CD4-positive, alpha-beta T cell treated with Interleukin-6 for 4 hours (primary cell): ENCODE measurements at regions not wholly inside any gene's neighbourhood (a gene's known extent, or its start where the extent isn't known, plus 50 kb on each side); places are given as distances from the start of the nearest gene placed in this dataset.
A peak's percentile ranks its signal among the peaks of the same experiment; 100 is the strongest.
"Not testable (repeated sequence)": the region's sequence is repeated elsewhere in the genome, so short reads cannot be mapped to it uniquely, and the experiment has no call there.

ENCODE experiments used
- DNase-seq: peaks from one replicate; pipeline ENCODE4 v3.0.0-alpha.2; 2020; ENCODE audit warnings: mixed read lengths

DNA sequence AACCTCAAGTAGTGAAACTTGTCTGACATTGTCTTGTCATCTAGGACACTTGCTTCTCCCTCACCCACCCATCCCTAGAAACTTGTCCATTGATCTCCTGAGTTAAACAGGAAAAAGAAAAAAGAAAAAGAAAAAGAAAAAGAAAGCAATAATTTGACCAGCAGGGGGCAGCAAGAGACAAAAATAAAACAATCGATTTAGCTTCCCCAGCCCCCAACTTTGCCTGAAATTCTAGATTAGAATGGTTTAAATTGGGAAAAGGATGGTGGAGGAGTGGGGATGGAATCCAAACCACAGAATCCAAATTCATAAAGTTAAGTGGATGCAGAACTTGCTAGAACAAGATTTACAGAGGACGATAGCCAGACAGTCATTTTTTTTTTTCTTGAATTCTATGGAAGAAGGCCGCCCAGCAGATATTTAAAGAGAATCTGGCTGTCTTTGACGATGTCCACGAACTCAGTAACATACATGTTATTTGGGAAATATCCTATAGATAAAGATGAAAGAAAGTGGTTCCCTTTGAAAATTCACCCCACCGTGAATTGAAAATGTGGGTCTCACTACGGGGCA, 282.9 kb downstream of the USP46 start:
- DNase-seq, result peak; percentile 12

DNA sequence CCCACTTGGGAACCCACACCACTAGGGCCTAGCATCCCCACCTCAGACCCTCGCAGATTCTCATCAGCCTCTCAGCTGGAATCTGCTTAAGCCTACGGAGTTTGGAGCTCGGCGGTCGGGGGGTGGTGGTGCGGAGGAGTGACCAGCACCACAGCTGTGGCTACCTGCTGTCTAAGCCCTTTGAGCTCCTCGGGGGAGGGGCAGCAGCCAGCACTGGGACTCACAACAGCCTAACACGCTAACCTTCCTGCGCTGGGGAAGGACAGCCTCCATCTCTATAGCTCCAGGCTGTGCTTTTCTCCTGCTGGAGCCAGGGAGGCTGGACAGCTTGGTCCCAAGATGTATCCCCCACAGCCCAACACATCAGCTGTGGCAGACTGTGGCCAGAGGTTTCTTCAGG, 281.5 kb downstream of the USP46 start:
- DNase-seq, result no peak

DNA sequence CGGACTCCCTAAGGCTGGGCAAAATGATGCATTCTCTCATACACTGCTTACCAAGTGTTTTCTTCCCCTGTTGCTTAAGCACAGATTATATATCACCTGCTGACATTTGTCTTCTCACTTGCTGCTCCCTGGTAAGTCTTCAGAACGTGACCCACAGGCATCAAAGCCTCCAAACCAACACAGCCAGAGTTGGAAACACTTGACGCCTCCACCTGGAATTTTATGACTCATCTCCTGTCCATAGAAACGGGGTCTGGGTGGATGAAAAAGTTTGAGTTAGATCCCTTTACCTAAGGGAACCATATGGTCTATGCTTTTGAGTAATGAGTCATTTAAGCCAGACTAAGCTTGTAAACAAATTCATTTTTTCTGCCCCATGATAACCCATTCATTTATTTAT, 251.6 kb downstream of the USP46 start:
- no peak for DNase-seq

DNA sequence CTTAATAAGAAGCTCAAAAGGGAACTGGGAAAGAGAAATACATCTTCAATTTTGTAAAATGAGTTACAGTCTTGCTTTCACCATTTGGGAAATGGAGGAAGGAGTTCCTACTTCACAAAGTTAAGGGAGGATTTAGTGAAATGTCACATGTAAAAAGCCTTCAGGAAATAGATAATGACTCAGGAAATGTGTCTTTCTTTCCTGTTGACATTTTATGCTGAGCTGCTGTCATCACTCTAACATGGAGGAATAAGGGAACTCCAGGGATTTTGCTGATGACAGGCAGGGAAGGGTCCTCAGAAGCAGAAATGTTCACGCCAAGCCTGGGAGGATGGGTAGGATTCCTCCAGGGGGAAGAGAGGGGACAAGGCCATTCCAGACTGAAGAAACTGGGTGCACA, 251.1 kb downstream of the USP46 start:
- DNase-seq, result no peak

DNA sequence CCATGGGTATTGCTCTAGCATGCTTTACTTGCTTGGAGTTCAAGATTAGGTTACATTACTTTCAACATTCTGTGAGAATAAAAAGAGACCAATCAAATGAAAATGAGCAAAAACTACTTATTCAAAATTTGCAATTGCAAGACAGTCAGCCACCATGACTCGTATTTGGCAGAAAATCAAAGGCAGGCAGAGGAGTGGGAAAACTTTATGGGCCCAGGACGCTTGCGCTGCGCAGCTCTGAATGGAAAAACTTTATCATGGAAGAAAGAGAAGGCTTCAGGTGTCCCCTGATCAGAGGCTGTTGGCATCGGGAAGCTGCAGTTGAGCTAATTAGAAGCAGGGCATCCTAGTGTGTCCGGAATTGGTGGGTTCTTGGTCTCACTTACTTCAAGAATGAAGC, 250.6 kb downstream of the USP46 start:
- DNase-seq, result no peak

DNA sequence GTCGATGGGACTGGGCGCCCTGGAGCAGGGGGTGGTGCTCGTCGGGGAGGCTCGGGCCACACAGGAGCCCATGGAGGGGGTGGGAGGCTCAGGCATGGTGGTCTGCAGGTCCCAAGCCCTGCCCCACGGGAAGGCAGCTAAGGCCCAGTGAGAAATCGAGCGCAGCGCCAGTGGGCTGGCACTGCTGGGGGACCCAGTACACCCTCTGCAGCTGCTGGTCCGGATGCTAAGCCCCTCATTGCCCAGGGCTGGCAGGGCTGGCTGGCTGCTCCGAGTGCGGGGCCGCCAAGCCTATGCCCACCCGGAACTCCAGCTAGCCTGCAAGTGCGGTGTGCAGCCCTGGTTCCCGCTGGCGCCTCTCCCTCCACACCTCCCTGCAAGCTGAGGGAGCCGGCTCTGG, 249.3 kb downstream of the USP46 start:
- not testable (repeated sequence) for DNase-seq

DNA sequence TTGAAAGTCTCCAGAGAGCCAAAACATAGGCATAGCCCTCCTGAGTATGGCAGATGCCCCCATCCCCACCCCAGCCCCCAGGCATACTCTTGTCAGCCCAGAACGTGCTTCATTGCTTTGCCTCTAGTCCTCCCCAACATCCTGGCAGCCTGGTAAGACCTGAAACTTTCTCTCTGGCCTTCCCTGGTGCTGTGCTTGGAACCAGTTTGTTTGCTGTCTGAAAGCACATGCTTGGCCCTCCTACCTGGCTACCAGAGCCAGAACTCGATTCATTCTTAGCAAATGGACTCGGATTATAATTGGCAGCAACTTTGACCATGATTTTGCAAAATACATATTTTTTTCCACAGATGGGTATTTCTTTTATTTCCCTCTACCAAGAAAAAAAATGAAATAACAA, 248.1 kb downstream of the USP46 start:
- no peak for DNase-seq

DNA sequence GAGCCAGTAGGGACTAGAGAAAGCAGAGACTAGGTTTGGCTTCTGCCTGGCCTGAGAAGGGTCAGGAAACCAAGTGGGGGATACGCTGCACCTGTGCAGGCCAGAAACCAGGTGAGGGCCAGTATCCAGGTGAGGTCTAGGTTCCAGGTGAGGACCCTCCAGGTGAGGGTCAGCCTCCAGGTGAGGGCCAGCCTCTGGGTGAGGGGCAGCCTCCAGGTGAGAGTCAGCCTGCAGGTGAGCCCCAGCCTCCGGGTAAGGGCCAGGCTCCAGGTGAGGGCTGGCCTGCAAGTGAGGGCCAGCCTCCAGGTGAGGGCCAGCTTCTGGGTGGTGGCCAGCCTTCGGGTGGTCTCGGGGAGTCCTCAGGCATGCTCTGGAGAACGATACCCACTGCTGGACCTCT, 238.8 kb downstream of the USP46 start:
- no peak for DNase-seq

DNA sequence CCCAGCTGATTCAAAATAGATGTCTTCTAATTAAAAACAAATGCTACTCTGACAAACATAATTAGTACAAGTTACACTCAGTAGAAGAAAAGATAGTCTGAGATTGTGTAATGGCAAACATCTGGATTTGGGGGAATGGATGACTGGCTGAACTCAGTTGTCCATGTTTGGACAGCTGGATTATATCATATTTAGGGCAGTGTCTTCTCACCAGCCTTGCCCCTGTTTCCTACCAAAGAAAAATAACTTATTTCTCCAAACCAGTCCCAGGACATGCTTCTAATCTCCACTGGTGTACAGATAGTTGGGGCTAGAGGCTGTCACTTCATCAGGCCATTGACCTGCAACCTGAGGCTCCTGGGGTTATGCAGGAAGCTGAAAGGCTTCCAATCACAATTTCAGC, 237.3 kb downstream of the USP46 start:
- DNase-seq, result no peak

DNA sequence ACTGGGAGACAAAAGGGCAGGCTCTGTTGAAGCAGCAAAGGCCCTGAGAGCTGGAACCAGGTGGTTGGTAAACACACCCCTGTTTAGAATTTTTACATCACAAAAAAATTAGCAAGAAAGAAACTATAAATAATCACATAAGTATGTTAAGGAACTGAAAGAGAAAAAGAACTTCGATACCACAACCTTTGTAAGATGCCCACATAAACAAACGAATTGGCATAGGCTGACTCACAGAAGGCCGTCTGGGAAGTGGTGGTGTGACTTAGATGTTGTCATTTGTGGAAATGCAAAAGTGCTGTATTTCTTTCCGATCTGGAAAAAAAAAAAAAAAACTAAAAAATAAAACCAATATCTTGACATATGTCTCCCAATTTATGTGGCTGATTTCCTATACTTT, 235.1 kb downstream of the USP46 start:
- DNase-seq, result no peak

DNA sequence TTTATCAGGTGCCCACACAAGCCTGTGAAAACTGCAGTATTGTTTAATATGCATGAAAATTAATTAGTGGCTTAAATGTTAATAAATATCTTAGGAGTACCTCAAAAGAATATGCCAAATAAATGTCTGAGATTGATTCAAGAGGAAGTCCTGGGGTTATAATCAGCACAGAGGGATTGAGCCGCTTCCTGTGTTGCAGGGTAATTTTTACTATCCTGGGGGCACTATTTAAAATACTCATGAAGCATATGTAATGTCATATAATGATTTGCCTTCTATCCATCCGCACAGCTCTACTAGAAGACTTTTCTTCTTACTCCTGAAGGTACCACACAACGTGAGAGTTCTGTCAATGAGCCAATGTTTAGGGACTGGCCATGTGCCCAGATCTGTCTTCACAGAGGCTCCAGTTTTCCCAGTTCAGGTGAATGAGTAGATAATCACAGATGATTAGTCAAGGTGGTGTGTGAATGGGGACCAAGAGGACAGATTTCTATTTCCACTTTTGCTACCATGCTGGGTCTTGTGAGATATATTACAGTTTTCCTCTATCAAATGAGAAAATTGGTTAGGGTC, 233.3 kb downstream of the USP46 start:
- no peak for DNase-seq

DNA sequence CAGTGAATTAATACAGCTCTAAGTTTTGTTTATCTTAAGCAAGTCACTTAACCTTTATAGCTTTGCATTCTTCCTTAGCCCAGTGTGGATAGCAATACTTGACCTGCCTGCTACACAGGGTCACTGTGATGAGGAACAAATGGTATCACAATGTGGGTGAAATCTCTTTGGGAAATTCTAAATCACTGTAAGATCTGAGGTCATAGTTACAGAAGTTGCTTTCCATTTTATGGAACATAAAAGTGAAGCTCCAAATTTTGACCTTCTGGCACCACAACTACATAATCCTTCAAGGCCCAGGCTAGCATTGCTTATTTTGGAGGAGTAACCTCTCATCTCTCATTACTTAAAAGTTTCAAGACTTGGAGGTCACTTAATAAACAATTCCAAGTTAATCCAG, 227.7 kb downstream of the USP46 start:
- DNase-seq, result no peak

DNA sequence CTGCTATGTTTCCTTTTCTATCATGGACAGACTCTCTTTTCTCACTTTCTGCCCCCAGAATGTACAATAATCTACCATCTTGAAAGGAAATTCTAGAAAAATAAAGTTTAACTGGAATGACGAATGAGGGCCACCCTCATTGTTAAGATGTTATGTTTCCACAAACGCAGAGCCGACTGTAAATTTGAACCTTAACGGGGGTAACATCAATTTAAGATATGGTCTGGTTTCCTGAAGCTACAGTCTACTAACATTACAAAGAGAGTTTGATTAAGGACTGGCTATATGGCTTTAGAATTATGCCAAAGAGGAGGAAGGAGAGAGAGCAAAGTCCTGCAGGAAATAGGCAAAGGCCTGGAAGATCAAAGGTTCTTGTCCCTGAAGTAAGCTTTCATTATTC, 227.2 kb downstream of the USP46 start:
- DNase-seq, result no peak

DNA sequence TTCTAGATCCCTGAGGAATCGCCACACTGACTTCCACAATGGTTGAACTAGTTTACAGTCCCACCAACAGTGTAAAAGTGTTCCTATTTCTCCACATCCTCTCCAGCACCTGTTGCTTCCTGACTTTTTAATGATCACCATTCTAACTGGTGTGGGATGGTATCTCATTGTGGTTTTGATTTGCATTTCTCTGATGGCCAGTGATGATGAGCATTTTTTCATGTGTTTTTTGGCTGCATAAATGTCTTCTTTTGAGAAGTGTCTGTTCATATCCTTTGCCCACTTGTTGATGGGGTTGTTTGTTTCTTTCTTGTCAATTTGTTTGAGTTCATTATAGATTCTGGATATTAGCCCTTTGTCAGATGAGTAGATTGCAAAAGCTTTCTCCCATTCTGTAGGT, 216.6 kb downstream of the USP46 start:
- DNase-seq, result not testable (repeated sequence)

DNA sequence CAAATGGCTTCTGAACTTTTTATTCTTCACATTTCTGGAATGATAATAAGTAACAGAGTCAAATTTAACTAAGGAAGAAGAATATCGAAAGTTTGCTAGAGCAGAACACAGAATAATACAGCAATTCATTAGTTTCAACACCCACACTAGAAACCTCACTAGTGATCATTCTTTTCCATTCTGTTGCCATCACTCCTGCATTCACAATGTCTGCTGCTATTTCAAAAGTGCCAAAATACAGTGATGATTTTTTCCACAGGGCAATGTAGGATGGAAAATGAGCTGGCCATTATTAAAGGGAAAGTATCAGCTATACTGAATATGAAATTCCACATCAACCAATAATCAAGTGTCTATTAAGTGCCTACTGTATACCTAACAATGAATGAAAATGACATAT, 186.7 kb downstream of the USP46 start:
- DNase-seq, result no peak

DNA sequence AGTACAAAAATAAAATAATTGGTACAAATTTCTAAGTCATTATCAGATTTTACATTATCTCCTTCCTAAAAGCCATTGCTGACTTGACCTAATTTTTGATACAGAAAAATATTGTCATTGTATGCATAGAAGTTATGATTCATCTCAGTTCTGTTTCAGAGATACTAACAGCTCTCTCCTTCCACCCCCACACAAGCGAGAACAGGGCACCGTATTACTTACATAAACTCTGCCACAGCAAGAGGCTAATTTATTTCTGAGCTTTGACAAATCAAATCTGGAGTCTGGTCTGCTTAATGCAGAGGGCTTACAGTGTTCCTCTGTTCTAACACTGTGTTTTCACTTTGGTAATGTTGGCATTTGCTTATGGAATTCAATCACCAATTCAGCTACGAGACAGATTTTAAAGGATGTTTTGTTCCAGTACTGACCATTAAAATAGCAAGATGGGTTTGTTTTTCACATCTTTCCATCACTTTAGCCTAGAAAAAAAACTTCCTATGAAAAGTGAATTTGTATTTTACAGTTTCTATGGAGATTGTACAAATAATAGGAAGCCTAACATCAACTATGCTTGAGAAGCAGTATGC, 181.8 kb downstream of the USP46 start:
- no peak for DNase-seq

DNA sequence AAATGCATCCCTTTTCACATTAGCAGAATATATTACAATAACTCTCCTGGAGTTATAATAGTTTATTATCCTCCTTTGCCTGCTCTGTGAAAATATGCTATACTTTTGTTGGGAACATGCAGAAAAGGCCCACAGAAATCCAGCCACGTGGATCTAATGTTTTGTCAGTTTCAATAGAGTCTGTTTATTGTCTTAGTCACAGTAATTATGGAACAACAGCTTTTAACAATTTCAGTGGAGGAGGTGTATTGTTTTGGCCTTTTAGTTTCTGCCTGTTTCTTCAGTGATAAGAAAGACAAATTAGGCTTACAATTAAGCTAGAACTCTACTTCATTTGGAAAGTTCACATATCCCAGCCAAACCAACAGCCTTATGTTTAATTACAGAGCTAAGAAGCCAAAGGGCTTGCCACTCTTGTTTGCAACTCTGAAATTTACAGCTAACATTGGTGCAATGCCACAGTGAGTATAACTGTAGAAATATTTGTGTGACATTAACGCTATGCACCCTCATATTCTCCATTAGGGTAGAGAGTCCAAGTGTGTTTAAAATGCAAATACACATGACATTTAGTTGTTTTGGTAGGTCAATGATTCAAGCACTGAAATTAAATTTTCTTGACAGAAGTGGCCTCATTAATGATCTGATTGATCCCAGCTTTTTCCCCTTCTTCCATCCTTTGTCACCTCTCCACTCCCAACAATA, 175.8 kb downstream of the USP46 start:
- no peak for DNase-seq

DNA sequence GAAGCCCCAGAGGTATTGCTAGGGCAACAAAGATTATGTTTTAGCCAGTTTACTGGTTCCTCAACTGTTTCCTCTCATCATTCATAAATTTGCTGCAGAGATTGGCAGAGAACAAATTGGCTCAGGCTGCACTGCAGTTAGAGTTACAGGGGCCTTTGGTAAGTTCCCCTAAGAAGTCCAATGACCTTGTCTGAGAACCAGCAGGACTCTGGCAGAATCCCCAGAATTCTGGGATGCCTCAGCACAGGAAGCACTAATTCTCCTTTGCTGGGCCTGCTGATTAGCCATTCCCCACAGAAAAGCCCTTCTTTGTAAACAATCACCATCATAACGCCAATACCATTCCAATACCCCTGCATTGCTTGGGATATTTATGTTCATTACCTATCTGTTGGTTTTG, 151.3 kb downstream of the USP46 start:
- no peak for DNase-seq

DNA sequence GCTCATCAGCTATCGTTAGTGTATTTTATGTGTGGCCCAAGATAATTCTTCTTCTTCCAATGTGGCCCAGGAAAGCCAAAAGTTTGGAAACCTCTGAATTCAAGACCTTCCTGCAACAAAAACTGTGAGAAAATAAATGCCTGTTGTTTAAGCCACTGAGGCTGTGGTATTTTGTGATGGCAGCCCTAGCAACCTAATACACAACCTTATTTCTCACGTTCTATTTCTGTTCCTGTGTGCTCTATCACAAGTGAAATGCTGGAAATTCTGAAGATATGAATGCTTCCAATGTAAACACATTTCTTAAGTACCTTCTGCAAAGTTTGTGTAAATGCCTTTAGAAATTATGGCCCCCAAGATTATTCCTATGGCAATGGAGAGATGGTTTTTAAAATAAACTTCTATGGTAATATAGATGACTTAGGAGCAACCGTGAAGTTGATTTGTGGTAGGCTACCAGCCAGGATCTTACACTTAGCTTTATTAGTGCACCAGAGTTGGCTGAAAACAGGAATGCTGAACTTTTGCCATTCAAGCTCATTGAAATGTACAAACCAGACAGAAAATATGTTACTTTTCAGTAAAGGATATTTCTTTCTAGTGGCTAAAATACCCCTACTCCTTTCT, 148.0 kb downstream of the USP46 start:
- DNase-seq, result no peak

DNA sequence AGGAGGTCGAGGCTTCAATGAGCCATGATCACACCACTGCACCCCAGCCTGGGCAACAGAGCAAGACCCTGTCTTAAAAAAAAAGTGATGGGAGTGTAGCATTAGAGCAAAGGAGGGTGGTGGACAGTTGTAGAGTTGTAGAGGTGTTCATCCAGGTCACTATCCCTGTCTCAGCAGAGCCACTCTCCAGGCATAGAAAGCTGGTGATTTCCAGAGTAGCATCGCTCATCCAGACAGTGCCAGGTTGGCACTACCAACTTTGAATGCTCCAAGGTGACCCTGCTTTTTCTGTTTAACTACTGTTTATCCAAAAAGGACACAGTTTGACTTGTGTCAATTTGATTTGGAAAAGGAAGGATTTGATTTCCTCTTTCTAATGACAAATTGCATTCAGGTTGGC, 147.3 kb downstream of the USP46 start:
- DNase-seq, result no peak

DNA sequence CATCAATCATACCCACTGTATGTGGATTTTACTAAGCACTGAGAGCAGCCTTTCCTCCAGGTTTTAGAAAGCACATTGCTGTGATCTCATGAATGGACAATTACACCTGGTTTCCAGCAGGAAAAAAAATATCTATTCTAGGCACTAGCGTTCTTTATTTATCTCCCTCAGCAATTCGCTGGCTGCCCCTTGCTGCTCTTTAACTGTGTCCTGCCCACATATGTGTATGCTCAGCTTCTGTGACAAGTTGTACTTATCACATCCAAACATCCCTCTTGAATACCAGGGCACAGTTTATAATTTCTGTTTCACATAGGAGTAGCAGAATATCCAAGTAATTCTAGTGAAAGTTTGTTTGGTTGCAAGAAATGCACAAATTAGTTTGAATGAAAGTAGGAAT, 146.8 kb downstream of the USP46 start:
- no peak for DNase-seq

DNA sequence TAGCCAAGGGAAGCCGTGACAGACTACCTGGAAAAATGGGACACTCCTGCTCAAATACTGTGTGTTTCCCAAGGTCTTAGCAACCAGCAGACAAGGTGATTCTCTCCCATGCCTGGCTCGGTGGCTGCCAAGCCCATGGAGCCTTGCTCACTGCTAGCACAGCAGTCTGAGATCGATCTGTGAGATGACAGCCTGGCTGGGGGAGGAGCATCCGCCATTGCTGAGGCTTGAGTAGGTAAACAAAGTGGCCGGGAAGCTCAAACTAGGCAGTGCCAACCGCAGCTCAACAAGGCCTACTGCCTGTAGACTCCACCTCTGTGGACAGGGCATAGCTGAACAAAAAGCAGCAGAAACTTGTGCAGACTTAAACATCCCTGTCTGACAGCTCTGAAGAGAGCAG, 137.0 kb downstream of the USP46 start:
- DNase-seq, result not testable (repeated sequence)

DNA sequence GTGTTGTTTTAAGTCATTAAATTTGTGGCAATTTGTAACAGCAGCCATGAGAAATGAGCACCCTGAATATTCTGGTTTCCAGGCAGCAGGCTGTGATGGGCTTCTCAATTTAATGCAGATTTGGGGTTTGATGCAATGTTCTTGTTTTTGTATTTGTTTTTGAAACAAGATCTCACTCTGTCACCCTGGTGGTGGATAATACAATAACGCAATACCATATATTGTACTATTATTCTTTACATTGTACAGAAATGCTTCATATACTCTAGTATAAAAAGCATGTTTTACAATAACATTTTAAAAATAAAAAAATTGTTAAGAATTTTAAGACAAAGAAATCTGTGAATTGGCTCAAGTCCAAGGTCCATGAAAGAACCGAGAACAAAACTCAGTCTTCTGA, 129.1 kb downstream of the USP46 start:
- DNase-seq, result no peak

DNA sequence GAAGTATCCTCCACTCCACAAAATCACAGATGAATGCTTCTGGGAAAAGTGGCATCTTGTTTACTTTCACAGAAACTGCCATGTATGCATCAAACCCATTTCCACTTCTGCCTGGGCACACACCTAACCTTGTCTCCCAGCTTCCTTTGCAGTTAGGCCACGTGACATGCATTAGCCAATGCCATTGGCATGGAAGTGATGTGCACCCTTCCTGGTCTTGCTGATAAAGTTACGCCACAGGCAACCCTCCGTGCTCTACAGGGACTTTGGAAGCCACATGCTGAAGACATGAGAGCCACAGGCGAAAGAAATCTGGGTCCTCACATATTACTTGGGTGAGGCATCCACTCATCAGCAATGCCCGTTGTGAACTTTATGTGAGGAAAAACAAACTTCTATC, 123.3 kb downstream of the USP46 start:
- no peak for DNase-seq
